HG02973 (cell line): ENCODE measurements at regions not wholly inside any gene's neighbourhood (a gene's known extent, or its start where the extent isn't known, plus 50 kb on each side); places are given as distances from the start of the nearest gene placed in this dataset.
"Not testable (repeated sequence)": the region's sequence is repeated elsewhere in the genome, so short reads cannot be mapped to it uniquely, and the experiment has no call there.

Source experiments
- ATAC-seq: cut with Tn5 transposase; IDR thresholded peaks from one replicate; pipeline ENCODE4 v1.9.1; 2021; ENCODE audit warnings: moderate library complexity; ENCODE audit not compliant: unreplicated experiment

DNA sequence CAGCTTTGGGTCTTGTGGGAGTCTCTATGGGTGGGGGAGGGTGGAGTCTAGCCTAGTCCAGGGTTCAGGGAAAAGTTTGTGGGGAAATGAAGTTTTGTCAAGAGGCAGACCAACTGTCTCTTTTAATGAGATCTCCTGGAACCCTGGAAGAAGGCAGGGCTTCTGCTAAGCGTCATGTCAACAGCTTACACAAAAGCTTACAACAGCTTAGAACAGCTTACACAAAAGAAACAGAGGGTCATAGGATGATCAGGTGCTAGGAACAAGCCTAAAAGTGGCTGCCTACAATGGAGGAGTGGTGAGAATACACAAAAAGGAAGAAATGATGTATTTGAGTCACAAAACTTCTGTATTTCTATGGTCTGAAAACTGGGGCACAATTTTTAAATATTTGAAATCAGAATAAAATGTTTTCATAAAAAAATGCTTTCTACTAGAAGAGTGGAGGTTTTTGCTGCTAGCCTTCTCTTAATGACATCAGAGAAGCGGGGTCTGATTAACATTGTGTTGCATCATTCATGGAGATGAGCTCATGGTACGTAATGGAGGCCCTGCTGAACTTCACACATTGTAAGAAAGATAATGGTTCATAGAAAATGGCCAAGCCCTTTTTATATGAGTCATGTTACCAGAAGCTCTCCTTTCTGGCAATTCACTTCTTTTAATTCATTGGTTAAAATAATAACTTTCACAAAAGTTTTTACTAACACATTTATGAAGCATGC lies 351.0 kb downstream of the PIK3C3 start:
- no peak for ATAC-seq

- no peak for ATAC-seq
Observed at GRCh38 chr18:42306594-42306980, 351.6 kb downstream of the PIK3C3 start.

GRCh38 chr18:42310956-42311355 lies 355.9 kb downstream of the PIK3C3 start:
- ATAC-seq: no peak

DNA sequence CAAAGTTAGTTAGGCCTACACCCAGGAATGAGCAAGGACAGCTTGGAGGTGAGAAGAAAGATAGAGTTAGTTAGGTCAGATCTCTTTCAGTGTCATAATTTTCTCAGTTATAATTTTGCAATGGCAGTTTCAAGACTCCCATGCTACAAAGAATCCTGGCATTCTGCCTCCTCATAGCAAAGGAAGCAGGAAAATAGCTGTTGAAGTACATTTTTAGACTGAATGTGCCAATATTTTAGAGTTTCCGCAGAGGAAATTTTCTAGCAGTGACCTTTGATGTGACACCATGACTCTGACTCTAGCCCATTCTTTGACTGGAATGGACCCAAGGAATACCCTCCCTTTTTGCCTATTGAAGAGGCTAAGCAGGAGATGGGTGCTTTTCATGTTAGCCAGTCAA lies 371.7 kb downstream of the PIK3C3 start:
- ATAC-seq: no peak

- ATAC-seq: no peak
Observed at GRCh38 chr18:42328931-42329330, 373.9 kb downstream of the PIK3C3 start.

DNA sequence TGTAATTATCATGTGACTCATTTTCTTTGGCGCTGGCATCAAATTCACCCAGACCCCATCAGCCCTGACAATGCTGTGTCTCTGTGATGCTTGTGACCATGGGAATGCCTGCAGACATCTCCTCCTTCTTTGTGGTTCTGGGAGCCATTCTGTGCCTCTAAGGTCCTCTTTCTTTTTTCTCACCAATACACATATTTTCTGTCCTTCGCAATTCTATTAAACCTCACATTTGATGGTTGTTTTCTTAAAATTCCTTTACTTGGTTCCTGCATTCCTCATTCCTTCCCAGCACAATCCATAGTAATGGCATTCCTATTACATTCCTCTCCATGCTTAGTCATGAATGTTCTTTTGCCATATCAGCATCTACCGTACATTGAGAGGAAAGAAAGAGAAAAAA lies 375.3 kb downstream of the PIK3C3 start:
- no peak for ATAC-seq

- no peak for ATAC-seq
Observed at GRCh38 chr18:42333558-42333957, 378.5 kb downstream of the PIK3C3 start.

DNA sequence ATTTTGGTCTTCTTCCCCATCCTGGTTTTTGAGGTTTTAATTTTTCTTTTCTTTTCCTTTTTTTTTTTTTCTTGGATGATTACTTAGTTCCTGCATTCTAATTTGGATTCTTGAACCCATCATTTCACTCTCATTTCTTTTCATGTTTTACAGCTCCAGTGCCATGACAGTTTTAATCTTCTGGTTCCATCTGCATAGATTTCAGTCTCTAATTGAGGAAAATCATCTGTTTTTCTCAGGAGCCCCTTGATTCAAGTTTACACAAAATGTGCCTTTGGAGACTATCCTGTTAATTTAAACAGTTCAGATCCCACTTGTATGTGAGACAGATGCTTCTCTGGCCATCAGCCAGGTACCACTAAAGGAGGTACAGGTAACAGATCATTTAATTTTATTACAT lies 379.9 kb downstream of the PIK3C3 start:
- ATAC-seq: no peak

DNA sequence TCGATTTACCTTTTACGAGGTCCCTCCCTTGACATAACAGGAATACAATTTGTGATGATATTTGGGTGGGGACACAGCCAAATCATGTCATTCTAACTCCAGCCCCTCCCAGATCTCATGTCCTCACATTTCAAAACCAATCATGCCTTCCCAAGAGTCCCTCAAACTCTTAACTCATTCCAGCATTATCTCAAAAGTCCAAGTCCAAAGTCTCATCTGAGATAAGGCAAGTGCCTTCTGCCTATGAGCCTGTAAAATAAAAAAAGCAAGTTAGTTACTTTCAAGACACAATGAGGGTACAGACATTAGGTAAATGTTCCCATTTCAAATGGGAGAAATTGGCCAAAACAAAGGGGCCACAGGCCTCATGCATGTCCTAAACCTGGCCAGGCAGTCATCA lies 381.1 kb downstream of the PIK3C3 start:
- ATAC-seq: no peak

DNA sequence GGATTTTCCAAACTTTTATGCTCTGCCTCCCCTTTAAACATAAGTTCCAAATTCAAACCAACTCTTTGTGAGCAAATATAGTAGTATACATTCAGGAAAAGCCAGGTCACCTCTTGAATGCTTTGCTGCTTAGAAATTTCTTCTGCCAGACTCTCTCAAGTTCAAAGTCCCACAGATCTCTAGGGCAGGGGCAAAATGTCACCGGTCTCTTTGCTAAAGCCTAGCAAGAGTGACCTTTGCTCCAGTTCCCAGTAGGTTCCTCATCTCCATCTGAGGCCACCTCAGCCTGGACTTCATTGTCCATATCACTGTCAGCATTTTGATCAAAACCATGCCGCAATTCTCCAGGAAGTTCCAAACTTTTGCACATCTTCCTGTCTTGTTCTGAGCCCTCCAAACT lies 382.3 kb downstream of the PIK3C3 start:
- not testable (repeated sequence) for ATAC-seq

DNA sequence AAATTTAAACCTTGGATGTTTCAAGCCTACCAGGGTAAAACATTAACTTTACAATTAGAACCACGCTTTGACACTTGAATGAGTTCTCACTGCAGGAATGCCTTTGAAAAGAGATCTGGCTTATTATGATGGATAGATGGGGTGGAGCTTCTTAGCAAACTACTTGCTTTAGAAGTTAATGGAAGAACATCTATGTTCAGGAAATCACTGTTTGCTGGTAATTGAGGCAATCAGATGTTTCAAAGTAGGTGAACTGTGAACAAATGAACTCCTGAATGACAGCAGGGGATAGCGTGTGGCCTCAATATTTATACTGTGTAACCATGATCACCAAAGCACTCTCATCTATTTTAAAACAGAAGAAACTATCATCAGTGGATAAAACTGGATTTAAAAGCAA lies 383.6 kb downstream of the PIK3C3 start:
- ATAC-seq: no peak

GRCh38 chr18:42339372-42339771 lies 384.3 kb downstream of the PIK3C3 start:
- ATAC-seq: no peak

DNA sequence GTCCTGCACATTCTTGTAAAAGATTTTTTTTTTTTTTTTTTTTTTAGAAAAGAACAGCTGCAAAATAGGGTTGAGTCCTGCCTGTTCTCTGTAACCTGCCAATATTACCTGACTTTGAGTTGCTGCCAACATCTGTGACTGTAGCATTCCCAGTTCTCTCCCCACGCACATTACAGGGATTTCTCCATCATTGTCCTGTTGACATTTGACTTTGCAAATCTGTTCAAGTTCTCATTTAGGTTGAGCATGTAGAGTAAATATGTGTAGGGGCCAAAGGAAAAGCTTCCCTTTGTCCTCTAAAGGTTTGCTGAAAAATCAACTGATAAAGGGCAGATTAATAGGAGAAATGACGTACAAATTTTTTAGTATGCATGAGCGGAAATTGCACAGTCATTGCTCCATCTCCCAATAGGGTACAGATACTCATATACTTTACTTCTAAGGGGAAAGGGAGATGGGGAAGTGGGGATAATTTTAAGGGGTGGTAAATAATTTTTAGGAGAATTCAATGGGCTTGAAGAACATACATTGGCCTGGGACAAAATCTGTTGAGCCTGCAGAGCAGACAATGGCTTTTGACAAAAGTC lies 385.5 kb downstream of the PIK3C3 start:
- ATAC-seq: no peak

DNA sequence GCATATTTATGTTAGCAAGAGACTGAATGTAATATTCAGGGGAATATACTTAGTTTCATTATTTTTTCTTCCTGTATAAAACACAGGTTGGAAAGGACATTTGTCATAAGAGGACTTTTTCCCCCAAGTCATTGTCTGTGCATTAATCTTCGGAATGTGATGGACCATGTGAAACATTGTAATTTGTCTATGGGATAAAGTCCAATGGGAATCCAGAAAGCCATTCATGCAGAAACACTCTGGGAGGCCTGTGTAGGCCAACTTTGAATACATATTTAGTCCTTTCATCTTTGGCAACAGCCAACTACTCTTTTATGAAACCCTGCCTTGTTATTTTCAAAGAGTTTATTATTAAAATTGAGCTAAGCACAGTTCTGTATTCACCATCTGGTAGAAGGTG lies 386.4 kb downstream of the PIK3C3 start:
- ATAC-seq: no peak

DNA sequence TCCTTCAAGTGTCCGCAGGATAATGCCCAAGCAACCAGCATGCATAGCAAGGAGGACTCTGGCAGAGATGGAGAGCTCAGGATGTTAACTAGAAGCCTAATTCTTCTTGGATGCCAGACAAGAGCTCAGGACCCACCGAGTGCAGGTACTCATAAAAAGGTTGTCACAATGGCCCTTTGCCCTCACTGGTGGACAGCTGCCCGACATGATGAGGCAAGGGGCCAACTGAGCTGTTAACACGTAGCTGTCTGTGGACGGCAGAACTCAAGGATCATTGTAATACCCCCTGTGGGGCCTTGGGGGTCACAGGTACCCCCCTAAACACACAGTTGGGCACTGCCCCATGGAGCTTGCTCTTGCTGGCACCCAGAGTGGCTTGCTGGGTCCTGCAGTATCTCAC lies 393.7 kb downstream of the PIK3C3 start:
- ATAC-seq: no peak

DNA sequence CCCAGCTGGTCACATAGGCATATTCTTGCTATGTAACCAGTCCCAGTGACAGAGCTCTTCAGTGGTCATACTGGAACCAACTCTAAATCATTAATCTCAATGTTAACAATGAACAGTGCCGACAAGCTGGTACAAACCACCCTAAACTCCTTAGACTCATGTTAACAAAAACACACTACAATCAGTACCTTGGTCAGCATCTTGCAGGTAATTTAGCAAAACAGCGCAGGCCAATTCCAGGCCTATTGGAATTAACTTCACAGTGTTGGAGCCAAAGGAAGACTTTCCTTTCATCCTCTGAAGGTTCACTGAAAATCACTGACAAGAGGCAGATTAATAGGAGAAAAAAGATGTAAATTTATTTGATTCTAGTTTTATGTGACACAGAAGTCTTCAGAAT lies 396.4 kb downstream of the PIK3C3 start:
- ATAC-seq: no peak

DNA sequence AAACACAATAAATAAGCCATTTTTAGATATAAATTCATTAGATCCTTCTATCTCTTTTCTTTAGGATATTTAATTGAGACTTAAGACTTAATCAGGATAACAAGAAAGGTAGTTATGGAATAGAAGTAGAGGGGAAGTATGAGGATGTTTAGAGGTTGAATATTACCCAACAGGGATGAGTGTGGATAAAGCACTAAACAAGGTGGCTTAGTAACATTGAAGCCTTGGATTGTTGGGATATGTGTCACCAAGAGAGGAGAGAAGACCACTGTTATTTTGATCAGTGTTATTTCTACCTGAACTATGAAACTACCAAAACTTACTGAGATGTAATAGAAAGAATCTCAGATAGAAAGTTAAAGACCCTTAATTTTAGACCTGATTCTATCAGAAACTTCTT lies 405.7 kb downstream of the PIK3C3 start:
- ATAC-seq: no peak

DNA sequence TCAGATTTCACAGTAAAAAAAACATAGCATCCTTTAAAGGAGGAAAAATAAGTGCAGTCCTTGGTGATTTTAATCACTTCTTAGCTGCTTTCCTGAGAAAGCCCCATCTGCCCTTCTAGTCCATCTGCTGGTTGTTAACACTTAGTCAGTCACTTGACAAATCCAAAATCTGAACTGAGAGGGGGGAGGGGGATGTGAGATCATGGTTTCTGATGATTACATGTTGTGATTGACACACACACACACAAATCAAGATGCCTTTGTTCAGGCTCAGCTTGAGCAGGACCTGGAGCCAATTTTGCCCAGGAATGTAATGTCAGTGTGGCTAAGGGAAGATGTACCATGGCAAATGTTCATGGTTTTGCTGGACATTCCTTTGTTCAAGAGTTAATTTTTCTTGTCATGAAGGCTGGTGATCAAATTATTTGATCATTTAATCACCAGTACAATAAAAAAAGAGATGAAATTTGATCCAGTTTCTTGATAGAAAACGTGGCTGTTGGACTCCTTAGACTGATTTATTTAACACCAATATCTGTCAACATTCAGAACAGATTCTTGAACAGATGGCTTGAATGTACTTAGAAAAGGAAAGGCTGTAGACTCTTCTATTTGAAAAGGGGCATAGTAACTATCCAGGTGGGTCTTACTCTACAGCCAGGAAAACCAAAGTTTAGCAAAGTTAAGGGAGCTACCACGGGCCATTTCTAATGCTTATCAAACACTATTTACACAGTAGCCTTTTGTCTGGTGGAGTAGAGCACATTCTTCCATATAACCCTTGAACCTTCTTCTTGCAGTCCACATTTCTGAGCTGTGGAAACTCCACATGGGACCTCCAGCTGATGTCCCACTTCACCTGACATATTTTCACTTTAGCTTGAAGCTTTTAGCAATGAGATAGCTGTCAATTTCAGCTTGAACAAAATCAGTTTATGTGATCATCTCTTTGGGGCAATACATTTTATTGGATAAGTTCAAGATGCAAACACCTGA lies 408.7 kb downstream of the PIK3C3 start:
- no peak for ATAC-seq

- no peak for ATAC-seq
Observed at GRCh38 chr18:42364766-42365165, 409.7 kb downstream of the PIK3C3 start.

- no peak for ATAC-seq
Observed at GRCh38 chr18:42365591-42365990, 410.6 kb downstream of the PIK3C3 start.

- no peak for ATAC-seq
Observed at GRCh38 chr18:42373584-42373983, 418.6 kb downstream of the PIK3C3 start.

DNA sequence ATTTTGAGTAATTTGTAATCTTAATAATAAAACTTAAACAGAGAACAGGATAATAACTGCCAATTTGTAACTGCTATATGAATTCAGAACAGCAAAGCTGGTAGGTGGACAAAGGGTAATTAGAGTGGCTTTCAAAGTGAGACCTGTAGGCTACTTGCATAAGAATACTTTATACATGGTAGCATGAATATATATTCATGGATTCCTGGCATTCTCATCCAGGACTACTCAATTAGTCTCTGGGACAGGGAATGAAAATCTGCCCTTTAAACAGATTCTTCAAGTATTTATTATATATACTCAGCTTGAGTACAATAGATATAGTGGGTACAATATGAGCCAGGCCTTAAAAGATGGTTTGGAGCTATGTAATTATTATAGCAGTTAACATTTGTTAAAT lies 419.9 kb downstream of the PIK3C3 start:
- no peak for ATAC-seq
